GM12891 (cell line): ENCODE measurements at regions not wholly inside any gene's neighbourhood (a gene's known extent, or its start where the extent isn't known, plus 50 kb on each side); places are given as distances from the start of the nearest gene placed in this dataset.

ENCODE experiments used
- DNase-seq: peaks from one replicate; pipeline ENCODE4 v3.0.0; 2011; ENCODE audit warnings: low spot score; ENCODE audit not compliant: insufficient read length
- FAIRE-seq: peaks from 2 replicates; lab custom pipeline; 2011; peaks lifted over from hg19 to GRCh38; lab: Jason Lieb, UNC
- PAX5 ChIP-seq: IDR thresholded peaks from 2 replicates; pipeline ENCODE4 v1.6.1; 2011; ENCODE audit warnings: low read length, moderate library complexity, mild to moderate bottlenecking; ENCODE audit not compliant: insufficient read depth, severe bottlenecking
- POLR2A ChIP-seq: IDR thresholded peaks from 2 replicates; pipeline ENCODE4 v1.6.1; 2011; ENCODE audit warnings: low read depth, low read length, control low read depth
- POLR2AphosphoS5 ChIP-seq: IDR thresholded peaks from 2 replicates; pipeline ENCODE4 v1.6.1; 2011; ENCODE audit warnings: low read depth, low read length, control low read depth
- POU2F2 ChIP-seq: IDR thresholded peaks from 2 replicates; pipeline ENCODE4 v1.6.1; 2011; ENCODE audit warnings: low read depth, mild to moderate bottlenecking, control low read depth, low read length, moderate library complexity
- SPI1 ChIP-seq: IDR thresholded peaks from 2 replicates; pipeline ENCODE4 v1.6.1; 2011; ENCODE audit warnings: low read depth, low read length, control low read depth
- TAF1 ChIP-seq: IDR thresholded peaks from 2 replicates; pipeline ENCODE4 v1.6.1; 2011; ENCODE audit warnings: low read depth, low read length, control low read depth

GRCh38 chr12:68514807-68515411 is 95.8 kb upstream of the RAP1B start:
- TF ChIP-seq POU2F2: no peak
- TF ChIP-seq POLR2AphosphoS5: no peak
- TF ChIP-seq PAX5: no peak
- TF ChIP-seq TAF1: no peak
- no peak for TF ChIP-seq SPI1
- TF ChIP-seq POLR2A: no peak
- DNase-seq (no peak), FAIRE-seq (no peak)

- FAIRE-seq (no peak), DNase-seq (no peak)
- TF ChIP-seq SPI1 (no peak), PAX5 (no peak), TAF1 (no peak), POLR2AphosphoS5 (no peak), POLR2A (no peak), POU2F2 (no peak)
These were observed 94.9 kb upstream of the RAP1B start for GRCh38 chr12:68515793-68516192.

GRCh38 chr12:68521321-68521839 is 89.3 kb upstream of the RAP1B start:
- no peak for TF ChIP-seq POLR2A
- no peak for TF ChIP-seq SPI1
- no peak for TF ChIP-seq POLR2AphosphoS5
- DNase-seq: no peak
- FAIRE-seq: no peak

GRCh38 chr12:68521848-68522502 is 88.7 kb upstream of the RAP1B start:
- FAIRE-seq (peak; percentile 38), DNase-seq (no peak)
- TF ChIP-seq POU2F2: no peak
- no peak for TF ChIP-seq TAF1
- no peak for TF ChIP-seq SPI1
- TF ChIP-seq POLR2A: no peak

GRCh38 chr12:68529466-68529865 is 81.2 kb upstream of the RAP1B start:
- FAIRE-seq: peak; percentile 71

GRCh38 chr12:68529869-68530268 is 80.8 kb upstream of the RAP1B start:
- FAIRE-seq (no peak), DNase-seq (no peak)
- TF ChIP-seq SPI1 (no peak), TAF1 (no peak), PAX5 (no peak), POU2F2 (no peak), POLR2AphosphoS5 (no peak), POLR2A (no peak)

More at GRCh38 chr12:68529466-68529865, 81.2 kb upstream of the RAP1B start:
- no peak for DNase-seq
- no peak for TF ChIP-seq POU2F2

- DNase-seq: no peak
- FAIRE-seq: no peak
- TF ChIP-seq SPI1 (no peak), POLR2A (no peak), POU2F2 (no peak), POLR2AphosphoS5 (no peak), TAF1 (no peak), PAX5 (no peak)
These were observed 80.4 kb upstream of the RAP1B start for GRCh38 chr12:68530299-68530698.

GRCh38 chr12:68530965-68531364 is 79.7 kb upstream of the RAP1B start:
- no peak for FAIRE-seq
- TF ChIP-seq POU2F2 (no peak), POLR2A (no peak), TAF1 (no peak), SPI1 (no peak), POLR2AphosphoS5 (no peak), PAX5 (no peak)
- DNase-seq: no peak

- FAIRE-seq: no peak
- TF ChIP-seq POLR2AphosphoS5 (no peak), TAF1 (no peak), POU2F2 (no peak), PAX5 (no peak), POLR2A (no peak), SPI1 (no peak)
- DNase-seq: no peak
These were observed 78.4 kb upstream of the RAP1B start for GRCh38 chr12:68532204-68532886.

- TF ChIP-seq PAX5: no peak
- TF ChIP-seq POLR2AphosphoS5: no peak
- no peak for TF ChIP-seq TAF1
- no peak for TF ChIP-seq SPI1
- no peak for TF ChIP-seq POU2F2
- TF ChIP-seq POLR2A: no peak
These were observed 77.8 kb upstream of the RAP1B start for GRCh38 chr12:68532887-68533248.

More at GRCh38 chr12:68532887-68533248, 77.8 kb upstream of the RAP1B start:
- DNase-seq (no peak), FAIRE-seq (no peak)
